Subcutaneous abdominal adipose tissue (tissue), 5 donors: ENCODE measurements at regions not wholly inside any gene's neighbourhood (a gene's known extent, or its start where the extent isn't known, plus 50 kb on each side); places are given as distances from the start of the nearest gene placed in this dataset.

Experiments used
- H3K27ac ChIP-seq: one replicate; pipeline ENCODE4 v1.7.0; 2013; ENCODE audit warnings: low read depth, mild to moderate bottlenecking, inconsistent platforms, low read length, moderate library complexity
- H3K27me3 ChIP-seq, 5 donors: one replicate each; pipeline ENCODE4 v1.7.0; 2013; ENCODE audit warnings: low read length in 5 of 5, inconsistent platforms in 1 of 5; ENCODE audit not compliant: control insufficient read depth in 5 of 5, insufficient read depth in 4 of 5
- H3K36me3 ChIP-seq, 5 donors: one replicate each; pipeline ENCODE4 v1.7.0; 2013; ENCODE audit warnings: low read length in 5 of 5; ENCODE audit not compliant: control insufficient read depth in 5 of 5, insufficient read depth in 5 of 5
- H3K4me1 ChIP-seq, 5 donors: one replicate each; pipeline ENCODE4 v1.7.0; 2013; ENCODE audit warnings: low read length in 5 of 5, mild to moderate bottlenecking in 3 of 5, moderate library complexity in 1 of 5; ENCODE audit not compliant: control insufficient read depth in 5 of 5, insufficient read depth in 5 of 5
- H3K4me3 ChIP-seq, 5 donors: one replicate each; pipeline ENCODE4 v1.7.0; 2013; ENCODE audit warnings: low read length in 5 of 5, low read depth in 1 of 5
- H3K9ac ChIP-seq, 5 donors: one replicate each; pipeline ENCODE4 v1.7.0; 2013; ENCODE audit warnings: low read length in 5 of 5, mild to moderate bottlenecking in 4 of 5, moderate library complexity in 3 of 5
- H3K9me3 ChIP-seq, 5 donors: one replicate each; pipeline ENCODE4 v1.7.0; 2013; ENCODE audit warnings: low read length in 5 of 5; ENCODE audit not compliant: control insufficient read depth in 5 of 5
- donor health status: healthy.
- donor health status: healthy.
- donor health status: healthy.
- donor health status: healthy.
- donor health status: healthy.

DNA sequence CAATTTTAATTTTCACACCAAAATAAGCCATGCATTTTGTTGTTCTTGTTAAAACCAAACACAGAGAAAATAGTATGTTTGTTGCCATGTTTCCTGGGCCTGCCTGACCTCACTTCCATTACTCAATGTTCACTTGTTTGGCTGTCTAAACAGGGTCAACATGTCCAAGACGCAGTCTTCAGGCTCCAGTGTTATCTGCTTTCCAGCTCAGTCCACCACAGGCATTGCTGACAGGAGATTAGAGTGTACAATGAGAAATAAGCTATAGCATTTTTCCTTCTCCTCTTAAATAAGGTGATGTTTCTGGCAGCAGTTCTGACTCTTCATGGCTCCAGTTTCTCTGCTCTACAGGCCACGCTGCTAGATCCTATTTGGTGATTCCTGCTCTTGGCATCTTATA lies 1030.5 kb downstream of the KCNT2 start:
- H3K27ac ChIP-seq, result no peak overlapping the region
- H3K9ac ChIP-seq, result no peak overlapping the region
- H3K9me3 ChIP-seq, result peaks cover 0 to 4% (median 2%) of the 10 kb centered on the region in 5 donors
- H3K36me3 ChIP-seq, result no peaks in the 10 kb centered on the region
- no peaks in the 10 kb centered on the region for H3K27me3 ChIP-seq
- H3K4me1 ChIP-seq, result no peaks in the 10 kb centered on the region
- H3K4me3 ChIP-seq, result no peak overlapping the region

- no peak overlapping the region for H3K9ac ChIP-seq
- H3K27ac ChIP-seq, result no peak overlapping the region
- H3K9me3 ChIP-seq, result peaks cover 2 to 11% (median 3%) of the 10 kb centered on the region in 5 donors
- no peaks in the 10 kb centered on the region for H3K4me1 ChIP-seq
- no peak overlapping the region for H3K4me3 ChIP-seq
- no peaks in the 10 kb centered on the region for H3K36me3 ChIP-seq
- no peaks in the 10 kb centered on the region for H3K27me3 ChIP-seq
Observed at GRCh38 chr1:195576641-195577040, 1031.6 kb downstream of the KCNT2 start.

- Histone ChIP-seq H3K9me3 (peaks cover 2 to 11% (median 3%) of the 10 kb centered on the region in 5 donors), H3K4me1 (no peaks in the 10 kb centered on the region), H3K27me3 (no peaks in the 10 kb centered on the region)
Observed at GRCh38 chr1:195574511-195574910, 1033.7 kb downstream of the KCNT2 start.

DNA sequence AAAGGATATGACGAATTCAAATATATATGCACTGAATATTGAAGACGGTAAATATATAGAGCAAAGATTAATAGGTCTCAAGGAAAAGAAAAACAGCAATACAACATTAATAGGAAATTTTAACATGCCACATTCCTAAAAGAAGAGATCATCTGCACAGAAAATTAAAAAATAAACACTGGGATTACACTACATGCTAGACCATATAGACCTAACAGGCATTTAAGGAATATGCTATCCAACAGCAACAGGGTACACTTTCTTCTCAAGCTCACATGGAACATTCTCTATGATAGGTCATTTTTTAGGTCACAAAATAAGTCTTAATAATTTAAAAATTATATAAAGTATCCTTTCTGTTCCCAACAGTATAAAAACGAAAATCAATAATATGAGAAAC lies 1038.3 kb downstream of the KCNT2 start:
- no peak overlapping the region for H3K27ac ChIP-seq
- H3K9me3 ChIP-seq, result peaks cover 0 to 11% (median 3%) of the 10 kb centered on the region in 5 donors
- no peaks in the 10 kb centered on the region for H3K36me3 ChIP-seq
- H3K4me3 ChIP-seq, result no peak overlapping the region
- H3K27me3 ChIP-seq, result no peaks in the 10 kb centered on the region
- H3K9ac ChIP-seq, result no peak overlapping the region
- H3K4me1 ChIP-seq, result no peaks in the 10 kb centered on the region

More at GRCh38 chr1:195574511-195574910, 1033.7 kb downstream of the KCNT2 start:
- Histone ChIP-seq H3K4me3 (no peak overlapping the region), H3K27ac (no peak overlapping the region), H3K9ac (no peak overlapping the region), H3K36me3 (no peaks in the 10 kb centered on the region)

- Histone ChIP-seq H3K9me3 (peaks cover 0 to 11% (median 3%) of the 10 kb centered on the region in 5 donors), H3K9ac (no peak overlapping the region), H3K36me3 (no peaks in the 10 kb centered on the region), H3K27me3 (no peaks in the 10 kb centered on the region), H3K4me1 (no peaks in the 10 kb centered on the region), H3K4me3 (no peak overlapping the region), H3K27ac (no peak overlapping the region)
Observed at GRCh38 chr1:195568389-195568788, 1039.9 kb downstream of the KCNT2 start.

GRCh38 chr1:195562074-195562473 lies 1046.2 kb downstream of the KCNT2 start:
- H3K9ac ChIP-seq, result no peak overlapping the region
- no peaks in the 10 kb centered on the region for H3K4me1 ChIP-seq
- no peaks in the 10 kb centered on the region for H3K27me3 ChIP-seq
- H3K4me3 ChIP-seq, result no peak overlapping the region
- no peaks in the 10 kb centered on the region for H3K36me3 ChIP-seq
- peaks cover 0 to 1% (median 0%) of the 10 kb centered on the region in 5 donors for H3K9me3 ChIP-seq
- no peak overlapping the region for H3K27ac ChIP-seq

DNA sequence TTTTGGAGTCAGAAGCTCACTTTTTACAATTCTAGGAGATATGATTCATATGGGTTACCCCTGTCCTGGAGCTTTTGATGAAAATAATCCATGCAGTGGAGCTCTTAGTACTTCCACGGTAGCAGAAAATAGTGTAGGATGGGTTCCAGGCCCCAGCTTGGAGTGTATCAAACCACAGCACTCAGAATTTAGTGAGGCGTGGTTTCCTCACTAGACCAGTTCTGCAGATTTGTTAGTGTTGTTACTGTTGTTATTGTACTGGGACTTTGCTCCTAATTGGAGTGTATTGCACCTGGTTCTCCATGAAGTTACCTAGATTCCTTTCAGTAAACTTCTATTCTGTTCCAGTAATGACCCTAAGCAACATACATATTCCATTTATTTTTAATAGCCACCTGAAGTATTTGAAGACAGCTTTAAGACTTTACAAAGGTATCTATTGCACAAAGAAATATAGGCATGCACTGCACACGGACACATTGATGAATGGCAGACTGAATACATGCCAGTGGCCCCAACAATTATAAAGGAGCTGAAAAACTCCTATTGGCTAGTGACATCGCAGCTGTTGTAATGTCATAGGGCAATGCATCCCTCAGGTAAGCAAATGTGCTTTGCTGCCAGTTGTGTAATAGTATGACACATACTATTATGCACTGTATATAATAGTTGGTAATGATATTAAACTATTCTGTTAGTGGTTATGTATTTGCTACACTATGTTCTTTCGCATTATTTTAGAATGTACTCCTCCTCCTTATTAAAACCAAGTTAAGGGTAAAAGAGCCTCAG lies 1058.0 kb downstream of the KCNT2 start:
- Histone ChIP-seq H3K4me3 (no peak overlapping the region), H3K9ac (no peak overlapping the region), H3K9me3 (no peaks in the 10 kb centered on the region), H3K27ac (no peak overlapping the region), H3K36me3 (no peaks in the 10 kb centered on the region), H3K27me3 (no peaks in the 10 kb centered on the region), H3K4me1 (peaks cover 0 to 2% (median 0%) of the 10 kb centered on the region in 5 donors)

- Histone ChIP-seq H3K9me3 (peaks cover 0 to 10% (median 0%) of the 10 kb centered on the region in 5 donors), H3K27me3 (no peaks in the 10 kb centered on the region), H3K4me3 (no peak overlapping the region), H3K36me3 (no peaks in the 10 kb centered on the region), H3K4me1 (no peaks in the 10 kb centered on the region), H3K27ac (no peak overlapping the region), H3K9ac (no peak overlapping the region)
Observed at GRCh38 chr1:195530961-195531360, 1077.3 kb downstream of the KCNT2 start.

GRCh38 chr1:195529881-195530280 lies 1078.4 kb downstream of the KCNT2 start:
- Histone ChIP-seq H3K9ac (no peak overlapping the region), H3K9me3 (peaks cover 0 to 10% (median 0%) of the 10 kb centered on the region in 5 donors), H3K4me1 (no peaks in the 10 kb centered on the region), H3K36me3 (no peaks in the 10 kb centered on the region), H3K27ac (no peak overlapping the region), H3K27me3 (no peaks in the 10 kb centered on the region), H3K4me3 (no peak overlapping the region)

- Histone ChIP-seq H3K4me3 (no peak overlapping the region), H3K9me3 (peaks cover 0 to 7% (median 0%) of the 10 kb centered on the region in 5 donors), H3K27me3 (no peaks in the 10 kb centered on the region), H3K4me1 (no peaks in the 10 kb centered on the region), H3K27ac (no peak overlapping the region), H3K9ac (no peak overlapping the region), H3K36me3 (no peaks in the 10 kb centered on the region)
Observed at GRCh38 chr1:195520757-195521156, 1087.5 kb downstream of the KCNT2 start.
